ENCODE measurements at regions not wholly inside any gene's neighbourhood (a gene's known extent, or its start where the extent isn't known, plus 50 kb on each side); places are given as distances from the start of the nearest gene placed in this dataset.

GRCh38 chr12:58479401-58479800 is 440.9 kb downstream of the LRIG3 start:
- no peaks in the 10 kb centered on the region for H3K27me3 ChIP-seq (replicated peaks)
- no peak for DNase-seq
- H3K36me3 ChIP-seq (replicated peaks) = no peaks in the 10 kb centered on the region
- H3K27ac ChIP-seq = no peak overlapping the region
- no peak overlapping the region for H3K4me3 ChIP-seq (ENCODE audit: low read depth, low read length)
- no peak for TF ChIP-seq CTCF (IDR thresholded peaks at IDR 0.05; ENCODE audit: low read depth, low read length, missing control alignments)
- in situ Hi-C loops (cut with HindIII; ENCODE audit: low pct_ligation_motif_present, low sequenced_read_pairs) = no loop called here

GRCh38 chr12:58481811-58482210 is 438.5 kb downstream of the LRIG3 start:
- no peak for TF ChIP-seq CTCF (IDR thresholded peaks at IDR 0.05; ENCODE audit: low read depth, low read length, missing control alignments)
- Histone ChIP-seq H3K27me3 (replicated peaks) (no peaks in the 10 kb centered on the region), H3K4me3 (ENCODE audit: low read depth, low read length) (no peak overlapping the region), H3K36me3 (replicated peaks) (no peaks in the 10 kb centered on the region), H3K27ac (no peak overlapping the region)
- DNase-seq = no peak
- in situ Hi-C loops (cut with HindIII; ENCODE audit: low pct_ligation_motif_present, low sequenced_read_pairs) = no loop called here

- no peak for DNase-seq
- H3K27ac ChIP-seq = peak overlapping the region; percentile 17
- H3K4me3 ChIP-seq (ENCODE audit: low read depth, low read length) = no peak overlapping the region
- H3K36me3 ChIP-seq (replicated peaks) = no peaks in the 10 kb centered on the region
- TF ChIP-seq CTCF (IDR thresholded peaks at IDR 0.05; ENCODE audit: low read depth, low read length, missing control alignments) = no peak
- no peaks in the 10 kb centered on the region for H3K27me3 ChIP-seq (replicated peaks)
- in situ Hi-C loops (cut with HindIII; ENCODE audit: low pct_ligation_motif_present, low sequenced_read_pairs) = no loop called here
These were observed 433.0 kb downstream of the LRIG3 start for GRCh38 chr12:58487255-58487654.

GRCh38 chr12:58487678-58488161 is 432.6 kb downstream of the LRIG3 start:
- no peak for TF ChIP-seq CTCF (IDR thresholded peaks at IDR 0.05; ENCODE audit: low read depth, low read length, missing control alignments)
- H3K4me3 ChIP-seq (ENCODE audit: low read depth, low read length) = no peak overlapping the region
- in situ Hi-C loops (cut with HindIII; ENCODE audit: low pct_ligation_motif_present, low sequenced_read_pairs) = no loop called here
- H3K27ac ChIP-seq = no peak overlapping the region
- no peaks in the 10 kb centered on the region for H3K27me3 ChIP-seq (replicated peaks)
- DNase-seq = peak; percentile 63
- H3K36me3 ChIP-seq (replicated peaks) = no peaks in the 10 kb centered on the region

GRCh38 chr12:58489394-58489793 is 430.9 kb downstream of the LRIG3 start:
- no peak overlapping the region for H3K27ac ChIP-seq
- H3K36me3 ChIP-seq (replicated peaks) = no peaks in the 10 kb centered on the region
- H3K27me3 ChIP-seq (replicated peaks) = no peaks in the 10 kb centered on the region
- in situ Hi-C loops (cut with HindIII; ENCODE audit: low pct_ligation_motif_present, low sequenced_read_pairs) = no loop called here
- TF ChIP-seq CTCF (IDR thresholded peaks at IDR 0.05; ENCODE audit: low read depth, low read length, missing control alignments) = no peak
- H3K4me3 ChIP-seq (ENCODE audit: low read depth, low read length) = no peak overlapping the region
- DNase-seq = no peak

- DNase-seq = no peak
- H3K36me3 ChIP-seq (replicated peaks) = no peaks in the 10 kb centered on the region
- no peak overlapping the region for H3K27ac ChIP-seq
- TF ChIP-seq CTCF (IDR thresholded peaks at IDR 0.05; ENCODE audit: low read depth, low read length, missing control alignments) = no peak
- no peaks in the 10 kb centered on the region for H3K27me3 ChIP-seq (replicated peaks)
- no peak overlapping the region for H3K4me3 ChIP-seq (ENCODE audit: low read depth, low read length)
- in situ Hi-C loops (cut with HindIII; ENCODE audit: low pct_ligation_motif_present, low sequenced_read_pairs) = no loop called here
These were observed 429.0 kb downstream of the LRIG3 start for GRCh38 chr12:58491306-58491705.
